Renal cortical epithelial cell (primary cell): ENCODE measurements at regions not wholly inside any gene's neighbourhood (a gene's known extent, or its start where the extent isn't known, plus 50 kb on each side); places are given as distances from the start of the nearest gene placed in this dataset.

ENCODE experiments used
- DNase-seq: peaks from one replicate; pipeline ENCODE4 v3.0.0-alpha.2; 2011; ENCODE audit warnings: low read depth

- no peak for DNase-seq
Observed at GRCh38 chr5:113800686-113801085, 287.2 kb downstream of the YTHDC2 start.

DNA sequence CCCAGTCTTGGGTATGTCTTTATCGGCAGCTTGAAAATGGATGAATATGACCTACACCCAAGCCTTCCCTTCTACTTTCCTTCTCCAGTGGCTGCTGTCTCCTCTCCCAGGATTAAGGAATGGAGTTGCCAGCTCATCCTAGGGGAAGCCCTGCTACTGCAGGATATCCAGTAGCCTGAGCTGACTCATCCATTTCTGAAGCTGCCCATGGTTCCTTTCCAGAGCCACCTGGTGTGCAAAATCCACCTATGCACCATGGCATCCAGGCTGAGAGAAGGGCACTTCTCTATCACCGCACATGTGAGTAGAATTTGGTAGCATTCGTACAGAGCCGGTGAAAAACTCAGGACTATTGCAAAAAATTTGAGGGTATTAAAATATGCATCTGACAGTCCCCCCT lies 290.8 kb downstream of the YTHDC2 start:
- DNase-seq: no peak

DNA sequence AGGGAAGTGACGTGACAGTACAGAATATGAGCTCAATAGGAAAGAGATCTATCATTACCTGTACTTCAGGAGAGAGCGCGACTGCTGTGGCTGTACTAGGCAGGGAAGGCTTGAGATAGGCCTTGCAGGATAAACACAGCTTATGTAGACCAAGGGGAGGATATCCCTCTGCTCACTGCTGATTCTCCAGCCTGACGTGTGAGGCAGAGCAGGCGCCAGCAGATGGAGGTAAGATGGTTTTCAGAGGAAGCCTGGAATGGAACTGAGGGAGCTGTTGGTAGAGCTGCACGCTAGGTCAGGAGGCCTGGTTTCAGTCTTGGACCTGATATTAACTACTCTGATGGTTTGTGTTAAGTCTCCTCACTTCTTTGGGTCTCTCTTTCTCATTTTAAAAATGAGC lies 291.4 kb downstream of the YTHDC2 start:
- no peak for DNase-seq

DNA sequence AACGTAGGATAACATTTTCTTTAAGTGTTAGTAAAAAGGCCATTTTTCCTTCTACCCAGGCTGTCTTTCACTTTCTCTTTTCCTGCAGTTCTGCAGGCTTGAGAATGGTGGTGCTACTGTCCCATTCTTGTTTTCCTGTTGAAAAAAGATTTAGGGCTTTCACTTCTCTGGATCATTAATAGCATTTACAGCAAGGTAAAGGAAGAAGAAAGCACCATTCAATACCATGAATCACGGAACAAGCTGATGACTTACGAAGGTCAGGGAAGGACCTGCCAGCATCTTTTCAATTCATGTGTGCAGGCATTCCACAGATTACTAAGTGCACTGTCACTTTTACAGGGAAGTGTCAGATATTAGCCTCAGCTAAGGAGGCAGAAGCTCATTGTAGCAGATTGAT lies 292.8 kb downstream of the YTHDC2 start:
- DNase-seq: peak; percentile 37

DNA sequence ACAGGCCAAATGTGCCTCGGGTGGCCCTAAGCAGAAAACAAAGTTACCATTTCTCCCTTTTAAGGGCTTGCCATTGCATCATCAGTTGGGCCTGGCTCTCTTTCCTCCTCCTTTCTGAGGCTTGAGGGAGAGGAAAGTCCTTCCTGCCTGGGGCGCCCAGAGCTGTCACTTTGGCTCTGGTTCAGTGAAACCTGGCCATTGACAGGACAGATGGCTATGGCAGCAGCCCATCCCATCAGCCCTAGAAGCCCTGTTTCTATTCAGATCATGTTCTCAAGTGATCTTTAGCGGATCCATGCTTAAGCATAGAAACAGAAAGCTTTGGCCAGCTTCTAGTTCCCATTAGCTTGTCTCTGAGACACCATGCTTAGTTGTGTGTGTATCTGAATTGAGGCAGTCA lies 293.4 kb downstream of the YTHDC2 start:
- no peak for DNase-seq

GRCh38 chr5:113807427-113807991 lies 294.0 kb downstream of the YTHDC2 start:
- DNase-seq: no peak

DNA sequence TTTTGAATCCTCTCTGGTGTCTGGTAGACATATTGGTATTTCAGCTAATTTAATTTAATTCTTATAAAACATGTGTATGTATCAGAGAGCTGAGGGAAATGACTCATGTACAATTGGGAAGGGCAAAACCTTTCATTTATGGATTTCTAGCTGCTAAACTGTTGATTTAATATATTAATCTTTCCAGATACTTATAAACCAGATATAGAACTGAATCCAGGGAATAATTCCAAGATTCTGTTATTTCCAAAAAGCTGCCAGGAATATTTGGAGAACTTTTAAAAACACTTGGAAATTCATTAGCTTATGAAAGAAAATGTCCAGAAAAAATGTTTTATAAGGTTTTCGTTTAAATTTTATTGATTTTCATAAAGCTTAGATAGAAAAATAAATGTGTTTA lies 295.5 kb downstream of the YTHDC2 start:
- no peak for DNase-seq

- no peak for DNase-seq
Observed at GRCh38 chr5:113809626-113810025, 296.1 kb downstream of the YTHDC2 start.

DNA sequence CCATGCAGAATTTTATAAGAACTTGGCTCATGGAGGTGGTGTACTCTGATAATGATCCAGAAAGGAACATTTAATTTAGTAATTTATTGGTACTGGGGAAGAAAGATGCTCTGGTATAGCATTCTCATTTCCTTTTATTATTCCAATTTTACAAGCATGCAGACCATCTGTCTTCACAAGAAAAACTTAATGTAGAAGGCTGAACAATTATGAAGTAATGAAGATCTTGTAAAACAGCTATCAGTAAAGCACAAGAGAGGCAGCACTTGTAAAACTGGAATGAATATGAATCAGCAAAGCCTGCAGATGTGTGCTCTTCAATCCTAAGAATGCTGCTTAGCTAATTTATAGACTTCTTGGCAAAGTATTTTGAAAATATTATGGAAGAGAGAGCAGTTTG lies 300.0 kb downstream of the YTHDC2 start:
- no peak for DNase-seq

- no peak for DNase-seq
Observed at GRCh38 chr5:113817683-113818082, 304.2 kb downstream of the YTHDC2 start.

- no peak for DNase-seq
Observed at GRCh38 chr5:113823696-113824095, 310.2 kb downstream of the YTHDC2 start.

DNA sequence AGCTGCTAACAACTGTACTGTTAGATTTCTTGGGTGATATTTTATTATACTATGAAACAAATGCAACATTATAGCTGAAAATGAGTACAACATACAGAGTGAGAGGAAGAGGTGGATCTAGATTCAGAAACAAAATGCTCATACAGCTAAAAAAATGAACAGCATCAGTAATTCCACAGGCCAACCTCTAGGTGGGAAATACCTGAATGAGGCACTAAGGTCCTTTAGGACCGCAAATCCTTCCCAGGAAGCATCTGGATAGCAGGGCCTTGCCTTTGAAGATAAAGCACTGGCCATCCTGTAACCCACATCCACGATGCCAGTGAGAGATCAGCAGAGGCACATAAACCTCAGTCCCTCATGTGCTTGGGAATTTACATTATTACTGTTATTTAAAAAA lies 310.8 kb downstream of the YTHDC2 start:
- DNase-seq: no peak

DNA sequence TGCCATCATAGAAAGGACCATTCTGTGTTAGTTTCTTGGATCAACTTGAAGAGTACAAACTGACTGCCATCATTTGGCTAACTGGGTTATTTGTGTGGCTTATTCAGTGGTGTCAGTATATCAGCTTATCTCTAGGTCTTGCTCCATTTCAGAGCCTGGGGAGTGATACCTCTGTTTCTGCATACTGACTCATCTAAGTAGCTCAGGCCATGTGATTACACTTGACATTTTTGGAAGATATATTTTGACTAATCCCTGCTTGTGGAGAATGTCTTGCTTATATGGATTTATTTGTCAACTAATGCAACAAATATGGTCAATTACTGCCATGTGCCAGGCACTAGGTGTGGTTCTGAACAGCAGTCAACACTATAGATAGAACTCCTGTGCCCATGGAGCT lies 311.7 kb downstream of the YTHDC2 start:
- no peak for DNase-seq

DNA sequence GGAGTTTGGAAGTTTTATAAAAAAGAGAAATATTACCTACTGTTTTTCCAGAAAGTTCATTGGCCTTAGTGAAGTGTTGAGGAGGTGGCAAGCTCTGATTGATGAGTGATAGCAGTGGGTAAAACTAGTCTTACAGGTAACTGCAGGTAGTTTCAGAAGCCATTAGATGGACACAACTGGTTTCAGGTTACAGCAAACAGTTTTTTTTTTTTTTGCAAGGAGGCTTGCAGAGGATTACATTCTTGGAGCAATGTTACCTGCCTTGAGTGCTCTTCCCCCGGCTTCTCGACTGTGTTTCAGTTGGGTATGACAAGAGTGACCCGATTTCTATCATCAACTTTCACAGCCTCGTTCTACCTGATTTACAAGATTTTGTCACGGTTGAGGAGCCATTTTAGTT lies 333.4 kb downstream of the YTHDC2 start:
- no peak for DNase-seq

- DNase-seq: no peak
Observed at GRCh38 chr5:113864437-113864836, 350.9 kb downstream of the YTHDC2 start.

GRCh38 chr5:113866763-113867162 lies 353.3 kb downstream of the YTHDC2 start:
- no peak for DNase-seq

DNA sequence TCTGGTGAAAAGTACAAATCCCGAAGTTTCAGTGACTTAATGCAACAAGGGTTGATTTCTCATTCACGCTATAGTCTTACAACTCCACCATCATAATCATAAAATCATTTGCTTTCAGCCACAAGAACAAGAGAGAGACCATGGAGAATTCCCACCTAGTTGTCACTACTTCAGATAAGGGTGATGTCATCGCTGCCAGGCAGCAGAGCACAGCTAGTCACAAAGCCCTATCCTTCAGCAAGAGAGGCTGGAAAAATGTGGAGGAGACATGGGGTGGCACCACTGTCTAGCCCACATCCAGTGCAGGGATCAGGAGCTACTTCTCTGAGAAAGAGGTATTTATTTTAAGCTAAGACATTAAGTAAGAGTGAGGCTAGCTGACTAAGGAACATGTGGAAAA lies 356.1 kb downstream of the YTHDC2 start:
- DNase-seq: no peak

DNA sequence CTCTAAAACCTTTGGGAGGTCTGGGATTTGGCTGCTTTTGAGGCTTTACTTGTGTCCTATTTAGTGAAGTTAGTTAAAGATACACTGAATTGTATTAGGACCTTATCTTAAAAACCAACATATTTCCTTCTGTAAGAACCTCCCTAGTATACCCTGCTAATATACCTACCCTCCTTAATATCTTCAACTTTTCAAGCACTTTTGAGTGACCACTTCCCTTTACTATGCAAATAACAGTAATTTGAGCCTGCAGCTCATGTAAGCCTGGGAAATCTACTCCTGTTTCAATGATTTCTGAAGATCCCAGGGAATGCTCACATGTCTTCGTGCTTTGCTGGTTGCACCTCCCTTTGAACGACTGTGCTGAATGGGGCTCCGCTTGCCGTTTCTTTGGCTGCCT lies 358.5 kb downstream of the YTHDC2 start:
- no peak for DNase-seq

GRCh38 chr5:113875096-113875495 lies 361.6 kb downstream of the YTHDC2 start:
- DNase-seq: no peak

DNA sequence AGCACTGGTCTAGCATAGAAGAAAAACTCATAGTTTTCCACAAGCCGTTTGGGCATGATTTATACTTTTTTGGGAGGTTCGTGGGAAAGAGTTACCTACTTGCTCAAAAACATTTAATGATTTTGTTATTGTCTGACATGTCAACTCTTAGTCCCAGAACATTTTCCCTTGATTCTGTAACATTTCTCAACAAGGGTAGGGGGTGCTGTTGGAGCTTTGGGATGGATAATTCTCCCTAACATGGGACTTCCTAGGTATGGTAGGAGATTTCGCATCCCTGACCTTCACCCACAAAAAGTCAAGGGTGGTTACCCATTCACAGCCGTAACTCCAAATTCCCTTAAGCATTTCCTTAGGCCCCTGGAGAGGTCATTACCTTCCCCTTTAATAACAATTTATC lies 378.0 kb downstream of the YTHDC2 start:
- DNase-seq: no peak

DNA sequence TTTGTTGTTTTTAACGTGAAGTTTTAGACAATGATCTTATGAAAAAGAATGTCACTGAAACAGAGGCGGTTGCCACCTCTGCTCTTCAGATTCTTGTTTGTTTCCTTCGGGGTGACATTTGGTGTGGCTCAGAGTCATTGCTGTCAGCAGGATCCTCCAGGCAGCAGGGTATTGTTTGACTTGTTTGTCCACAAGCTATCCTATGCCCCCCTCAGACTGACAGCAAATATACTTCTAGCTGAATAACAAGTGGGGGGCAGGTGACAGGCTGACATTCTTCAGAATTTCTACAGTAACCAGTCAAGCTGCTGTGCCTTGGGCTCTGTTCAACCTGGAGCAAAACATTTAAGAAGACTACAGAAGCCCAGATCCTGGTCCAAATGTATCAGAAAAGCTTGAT lies 383.3 kb downstream of the YTHDC2 start:
- no peak for DNase-seq

GRCh38 chr5:113897748-113898147 lies 384.3 kb downstream of the YTHDC2 start:
- DNase-seq: no peak

DNA sequence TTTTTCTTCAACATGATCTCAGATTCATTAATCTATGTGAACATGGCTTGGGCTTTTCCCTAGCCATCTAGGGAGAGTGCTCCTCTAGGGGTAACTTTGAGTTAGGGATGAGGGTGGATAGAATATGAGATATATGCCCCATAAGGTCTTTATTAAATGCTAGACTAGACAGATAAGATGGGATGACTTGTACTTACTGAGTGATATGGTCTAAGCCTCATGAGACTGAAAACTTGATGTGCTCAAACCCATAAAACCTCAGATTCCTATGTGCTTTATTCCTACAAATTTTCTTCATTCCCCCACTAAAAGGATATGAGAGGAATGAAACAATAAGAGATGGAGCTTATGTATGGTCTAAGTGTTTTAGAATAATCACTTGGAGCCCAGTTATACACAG lies 386.6 kb downstream of the YTHDC2 start:
- no peak for DNase-seq

DNA sequence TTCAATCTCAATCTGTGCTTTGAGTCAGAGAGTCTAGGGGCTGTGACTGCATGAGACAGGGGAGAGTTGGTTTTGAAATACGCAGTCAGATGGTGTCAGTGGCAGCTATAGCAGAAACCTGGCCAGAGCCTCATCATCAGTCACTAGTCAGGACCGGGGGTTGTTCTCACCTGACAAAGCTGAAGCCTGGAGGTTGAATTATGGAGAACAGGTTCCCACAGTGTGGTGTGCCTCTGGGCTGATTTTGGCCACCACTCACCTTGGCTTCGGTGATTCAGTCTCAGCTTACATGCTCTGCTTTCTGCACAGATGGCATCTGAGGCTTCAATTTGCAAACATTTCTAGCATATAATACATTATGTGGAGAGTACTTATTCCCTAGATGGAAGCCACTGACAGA lies 387.3 kb downstream of the YTHDC2 start:
- DNase-seq: no peak

GRCh38 chr5:113901718-113902117 lies 388.2 kb downstream of the YTHDC2 start:
- no peak for DNase-seq
